ENCODE measurements at regions not wholly inside any gene's neighbourhood (a gene's known extent, or its start where the extent isn't known, plus 50 kb on each side); places are given as distances from the start of the nearest gene placed in this dataset.

DNA sequence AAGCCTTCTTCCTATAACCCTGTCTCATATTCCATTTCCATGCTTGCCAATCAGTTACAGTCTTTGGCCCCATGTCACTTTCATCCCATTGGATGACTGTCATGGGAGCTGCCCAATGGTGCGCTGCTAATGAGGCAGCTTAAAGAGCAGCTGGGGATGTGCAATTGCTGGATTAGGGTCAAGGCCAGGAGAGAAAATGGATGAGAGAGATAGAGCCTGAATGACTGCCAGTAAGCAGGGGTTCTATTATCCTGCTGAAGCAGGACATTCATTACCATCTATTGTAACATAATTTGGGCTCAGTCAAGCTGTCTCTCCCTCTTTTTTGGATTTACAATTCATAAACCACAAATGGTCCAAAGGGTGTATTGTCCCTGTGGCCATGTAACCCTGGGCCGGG is 909.0 kb downstream of the CENPC start:
- TF ChIP-seq CTCF (IDR thresholded peaks at IDR 0.05) = no peak
- no peak for TF ChIP-seq POLR2AphosphoS5 (IDR thresholded peaks at IDR 0.05)
